SK-N-MC (cell line): ENCODE measurements at regions not wholly inside any gene's neighbourhood (a gene's known extent, or its start where the extent isn't known, plus 50 kb on each side); places are given as distances from the start of the nearest gene placed in this dataset.

Experiments
- EZH2 ChIP-seq: fragments of 200-600 bp; sonication (generic); IDR thresholded peaks from one replicate; pipeline ENCODE4 v1.6.1; 2017; ENCODE audit warnings: antibody characterized with exemption
- POLR2AphosphoS5 ChIP-seq: IDR thresholded peaks from 2 replicates; pipeline ENCODE4 v1.6.1; 2012; ENCODE audit warnings: mild to moderate bottlenecking, low read depth, low read length, borderline replicate concordance

- no peak for TF ChIP-seq EZH2
- no peak for TF ChIP-seq POLR2AphosphoS5
Measured at GRCh38 chr11:91397134-91397468, 827.5 kb upstream of the FAT3 start.
